ENCODE measurements at regions not wholly inside any gene's neighbourhood (a gene's known extent, or its start where the extent isn't known, plus 50 kb on each side); places are given as distances from the start of the nearest gene placed in this dataset.

DNA sequence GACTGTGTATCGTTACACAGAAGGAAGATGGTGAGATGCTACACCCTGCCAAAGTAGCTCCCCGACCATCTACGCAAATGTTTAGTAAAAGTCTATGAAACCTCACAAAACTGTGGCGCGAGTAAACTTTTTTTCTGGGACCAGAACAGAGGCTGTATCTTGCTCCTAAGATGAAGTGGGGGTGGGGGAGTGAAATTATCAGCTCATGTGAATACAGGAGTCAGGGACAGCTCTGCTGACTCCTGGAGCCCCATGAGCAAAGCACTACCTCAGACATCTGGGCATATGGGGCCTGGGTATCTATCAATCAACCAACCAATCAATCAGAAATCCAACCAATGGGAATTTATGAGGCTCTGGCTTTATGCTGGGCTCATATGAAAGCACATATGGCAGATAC lies 138.6 kb upstream of the RANBP3L start:
- TF ChIP-seq, protein P1, sequence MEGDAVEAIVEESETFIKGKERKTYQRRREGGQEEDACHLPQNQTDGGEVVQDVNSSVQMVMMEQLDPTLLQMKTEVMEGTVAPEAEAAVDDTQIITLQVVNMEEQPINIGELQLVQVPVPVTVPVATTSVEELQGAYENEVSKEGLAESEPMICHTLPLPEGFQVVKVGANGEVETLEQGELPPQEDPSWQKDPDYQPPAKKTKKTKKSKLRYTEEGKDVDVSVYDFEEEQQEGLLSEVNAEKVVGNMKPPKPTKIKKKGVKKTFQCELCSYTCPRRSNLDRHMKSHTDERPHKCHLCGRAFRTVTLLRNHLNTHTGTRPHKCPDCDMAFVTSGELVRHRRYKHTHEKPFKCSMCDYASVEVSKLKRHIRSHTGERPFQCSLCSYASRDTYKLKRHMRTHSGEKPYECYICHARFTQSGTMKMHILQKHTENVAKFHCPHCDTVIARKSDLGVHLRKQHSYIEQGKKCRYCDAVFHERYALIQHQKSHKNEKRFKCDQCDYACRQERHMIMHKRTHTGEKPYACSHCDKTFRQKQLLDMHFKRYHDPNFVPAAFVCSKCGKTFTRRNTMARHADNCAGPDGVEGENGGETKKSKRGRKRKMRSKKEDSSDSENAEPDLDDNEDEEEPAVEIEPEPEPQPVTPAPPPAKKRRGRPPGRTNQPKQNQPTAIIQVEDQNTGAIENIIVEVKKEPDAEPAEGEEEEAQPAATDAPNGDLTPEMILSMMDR (IDR thresholded peaks at IDR 0.05) = no peak
- TF ChIP-seq POLR2AphosphoS5 (IDR thresholded peaks at IDR 0.05) (no peak), POLR2A (IDR thresholded peaks at IDR 0.05) (no peak)
